K562 (cell line): ENCODE measurements at regions not wholly inside any gene's neighbourhood (a gene's known extent, or its start where the extent isn't known, plus 50 kb on each side); places are given as distances from the start of the nearest gene placed in this dataset.

Source experiments
- ATAC-seq: fragments of 200-7000 bp; cut with Tn5 transposase; 3 replicates; pipeline ENCODE4 v1.9.1; 2020; ENCODE audit warnings: moderate library complexity
- BruUV-seq: library from RNA; stranded (reverse); fragments of 400-500 nt; replicated peaks from 2 replicates; lab custom pipeline; 2021; lab: Mats Ljungman, UMichigan
- CTCF ChIA-PET: fragments of 300-600 bp; formaldehyde crosslinking; extraction: SDS; loops from one replicate; lab custom pipeline; 2021; ENCODE audit warnings: low intra/inter-chr PET ratio; lab: Yijun Ruan, JAX
- POLR2A ChIA-PET: fragments of 300-600, 350-650 bp; sonication (Branson Sonifier 250); formaldehyde crosslinking; extraction: SDS; loops from one replicate; lab custom pipeline; 2021; ENCODE audit warnings: antibody characterized with exemption, inconsistent platforms; lab: Yijun Ruan, JAX
- DNase-seq, 4 experiments: peaks; one replicate each; pipeline versions ENCODE4 v3.0.0 to v3.0.0-alpha.2; 2011 to 2018; ENCODE audit warnings: low spot score in 3 of 4, mixed read lengths in 3 of 4; ENCODE audit errors: extremely low read depth in 1 of 4
- FAIRE-seq: peaks from 2 replicates; lab custom pipeline; 2011; peaks lifted over from hg19 to GRCh38; lab: Jason Lieb, UNC
- H2AFZ ChIP-seq: 2 replicates; pipeline ENCODE4 v1.6.0; 2011; ENCODE audit warnings: low read depth, low read length, control low read depth, inconsistent platforms
- H3K27ac ChIP-seq: fragments of 200-600 bp; 3 replicates; pipeline ENCODE4 v1.8.0; 2011; ENCODE audit warnings: low read depth, mild to moderate bottlenecking, control low read depth, inconsistent platforms, low read length, moderate library complexity, mixed read lengths; ENCODE audit errors: extremely low read depth
- H3K27me3 ChIP-seq, 2 experiments: fragments of 300-600 bp in 1 of 2; 2 replicates in 1 of 2; 3 replicates in 1 of 2; pipeline versions ENCODE4 v1.6.0 to v1.8.0; 2011; ENCODE audit warnings: inconsistent platforms in 2 of 2, low read length in 2 of 2, mild to moderate bottlenecking in 1 of 2, mixed read lengths in 1 of 2, moderate library complexity in 1 of 2; ENCODE audit not compliant: control insufficient read depth in 2 of 2, insufficient read depth in 2 of 2
- H3K36me3 ChIP-seq: fragments of 300-600 bp; 3 replicates; pipeline ENCODE4 v1.8.0; 2011; ENCODE audit warnings: mild to moderate bottlenecking, low read length, inconsistent platforms; ENCODE audit not compliant: control insufficient read depth, insufficient read depth
- H3K4me1 ChIP-seq, 2 experiments: fragments of 200-600 bp in 1 of 2; replicated peaks in 1 of 2; 2 replicates in 1 of 2; 3 replicates in 1 of 2; pipeline versions ENCODE4 v1.5.1 to v1.8.0; 2011; ENCODE audit warnings: inconsistent platforms in 2 of 2, low read length in 2 of 2, mild to moderate bottlenecking in 1 of 2, mixed read lengths in 1 of 2, moderate library complexity in 1 of 2; ENCODE audit not compliant: control insufficient read depth in 2 of 2, insufficient read depth in 2 of 2
- H3K4me2 ChIP-seq: 2 replicates; pipeline ENCODE4 v1.6.1; 2011; ENCODE audit warnings: low read length, control low read depth, inconsistent platforms, mixed read lengths; ENCODE audit not compliant: insufficient read depth
- H3K4me3 ChIP-seq: fragments of 200-600 bp; sonication (generic), shearing (Covaris generic); 2 replicates; pipeline ENCODE4 v1.5.1; 2016; ENCODE audit warnings: control low read depth, inconsistent platforms
- H3K79me2 ChIP-seq: fragments of 200-600 bp; 3 replicates; pipeline ENCODE4 v1.8.0; 2011; ENCODE audit warnings: low read length, inconsistent platforms; ENCODE audit not compliant: control insufficient read depth, insufficient read depth
- H3K9ac ChIP-seq, 2 experiments: 2 replicates each; pipeline versions ENCODE4 v1.6.0 to v1.6.1; 2011; ENCODE audit warnings: low read depth in 2 of 2, low read length in 2 of 2, control low read depth in 1 of 2, inconsistent platforms in 1 of 2, mild to moderate bottlenecking in 1 of 2, mixed read lengths in 1 of 2; ENCODE audit not compliant: insufficient read depth in 1 of 2
- H3K9me1 ChIP-seq: one replicate; pipeline ENCODE4 v1.6.0; 2011; ENCODE audit warnings: inconsistent platforms, mild to moderate bottlenecking, low read length, moderate library complexity; ENCODE audit not compliant: control insufficient read depth, insufficient read depth
- H3K9me3 ChIP-seq: replicated peaks from 2 replicates; pipeline ENCODE4 v1.5.1; 2011; ENCODE audit warnings: low read depth, low read length, inconsistent platforms; ENCODE audit not compliant: control insufficient read depth, insufficient read depth
- H4K20me1 ChIP-seq: replicated peaks from 2 replicates; pipeline ENCODE4 v1.6.1; 2011; ENCODE audit warnings: low read length, inconsistent platforms, mixed read lengths; ENCODE audit not compliant: control insufficient read depth, insufficient read depth
- ATF2 ChIP-seq: sonication (generic); formaldehyde crosslinking; IDR thresholded peaks from 2 replicates; pipeline ENCODE4 v1.8.1; 2022; ENCODE audit warnings: missing genetic modification reagents
- C11orf30 ChIP-seq: fragments of 450-650 bp; IDR thresholded peaks from 2 replicates; pipeline ENCODE4 v1.6.1; 2016; ENCODE audit warnings: low read depth, mild to moderate bottlenecking
- CGGBP1 ChIP-seq: fragments of 250-450 bp; sonication (Bioruptor Pico); IDR thresholded peaks from 2 replicates; pipeline ENCODE4 v1.9.0; 2021; ENCODE audit warnings: mild to moderate bottlenecking
- CREBBP ChIP-seq: IDR thresholded peaks from one replicate; pipeline ENCODE4 v1.6.1; 2012; ENCODE audit warnings: low read depth, mild to moderate bottlenecking, control low read depth, inconsistent platforms, low read length
- DMBX1 ChIP-seq: fragments of 250-450 bp; sonication (Bioruptor Pico); IDR thresholded peaks from 2 replicates; pipeline ENCODE4 v1.8.0; 2022; ENCODE audit warnings: inconsistent platforms, mild to moderate bottlenecking, moderate library complexity, borderline replicate concordance
- GTF2A2 ChIP-seq: IDR thresholded peaks from 2 replicates; pipeline ENCODE4 v1.6.1; 2016; ENCODE audit warnings: mild to moderate bottlenecking, missing genetic modification characterization, missing compliant biosample characterization
- KAT8 ChIP-seq: fragments of 450-650 bp; IDR thresholded peaks from 2 replicates; pipeline ENCODE4 v1.6.1; 2016; ENCODE audit warnings: low read depth, mild to moderate bottlenecking
- MBD1 ChIP-seq: fragments of 250-450 bp; sonication (Bioruptor Pico); IDR thresholded peaks from 2 replicates; pipeline ENCODE4 v1.8.0; 2022; ENCODE audit warnings: inconsistent platforms
- NR2F6 ChIP-seq: fragments of 450-650 bp; formaldehyde crosslinking; IDR thresholded peaks from 2 replicates; pipeline ENCODE4 v1.4.0; 2020; ENCODE audit warnings: mild to moderate bottlenecking
- PKNOX1 ChIP-seq: fragments of 450-650 bp; IDR thresholded peaks from 2 replicates; pipeline ENCODE4 v1.6.1; 2016
- RHOXF2B ChIP-seq: fragments of 250-450 bp; sonication (Bioruptor Pico); conservative IDR thresholded peaks from 2 replicates; pipeline ENCODE4 v1.5.1; 2021
- SUPT5H ChIP-seq: fragments of 450-650 bp; IDR thresholded peaks from 2 replicates; pipeline ENCODE4 v1.6.1; 2016
- TCF7 ChIP-seq: sonication (generic); IDR thresholded peaks from 2 replicates; pipeline ENCODE4 v1.6.1; 2016; ENCODE audit warnings: antibody characterized with exemption, borderline replicate concordance
- TRIM25 ChIP-seq: fragments of 450-650 bp; IDR thresholded peaks from 2 replicates; pipeline ENCODE4 v1.7.0; 2016; ENCODE audit warnings: borderline replicate concordance
- YBX1 ChIP-seq: fragments of 450-650 bp; IDR thresholded peaks from 2 replicates; pipeline ENCODE4 v1.7.1; 2016; ENCODE audit warnings: mild to moderate bottlenecking
- ZNF146 ChIP-seq: IDR thresholded peaks from one replicate; pipeline ENCODE4 v1.6.1; 2018; ENCODE audit warnings: missing compliant biosample characterization; ENCODE audit not compliant: unreplicated experiment
- WGBS: fragments of 100-300 bp; shearing (Covaris generic); methylation state at CpG from one replicate; pipeline ENCODE4 v1.1.6; 2016; ENCODE audit warnings: low coverage, mixed read lengths; ENCODE audit not compliant: insufficient coverage; ENCODE audit errors: missing lambda C conversion rate; 5-methylcytosine and 5-hydroxymethylcytosine counted together
- in situ Hi-C: fragments of 300-500 bp; cut with MboI; formaldehyde crosslinking; loops from 4 replicates; pipeline ENCODE4 v1.15.0; 2018; ENCODE audit warnings: inconsistent platforms, mixed read lengths
- intact Hi-C: fragments of 100-400 bp; cut with micrococcal nuclease; formaldehyde crosslinking; loops from 2 replicates; pipeline ENCODE4 v1.14.2; 2022

- DNase-seq (no peak), FAIRE-seq (no peak), ATAC-seq (no peak)
- no peak overlapping the region for H3K9ac ChIP-seq
- no peaks in the 10 kb centered on the region for H3K27me3 ChIP-seq
- WGBS, result 0% methylated on average over 1 of the region's 1 CpG
- TF ChIP-seq NR2F6, result no peak
- no peak for TF ChIP-seq ATF2
- TF ChIP-seq SUPT5H, result no peak
- no peak for TF ChIP-seq KAT8
- no peak for TF ChIP-seq DMBX1 (CRISPR knock-in tag)
- no peak for TF ChIP-seq GTF2A2 (tag)
- no peak for TF ChIP-seq ZNF146 (CRISPR knock-in tag)
- TF ChIP-seq MBD1, result no peak
- no peak for TF ChIP-seq C11orf30
- no peak for TF ChIP-seq CREBBP
- TF ChIP-seq PKNOX1, result no peak
- no peak for TF ChIP-seq CGGBP1 (CRISPR knock-in tag)
- TF ChIP-seq TCF7, result no peak
- TF ChIP-seq TRIM25, result no peak
- no peak for TF ChIP-seq RHOXF2B (CRISPR knock-in tag)
- TF ChIP-seq YBX1, result no peak
- H3K4me3 ChIP-seq, result no peak overlapping the region
- H3K36me3 ChIP-seq, result no peaks in the 10 kb centered on the region
- H3K9me1 ChIP-seq, result no peaks in the 10 kb centered on the region
- H3K4me1 ChIP-seq, result no peaks in the 10 kb centered on the region
- no peak overlapping the region for H2AFZ ChIP-seq
- no TSS peak for BruUV-seq
- ChIA-PET CTCF (no interaction called here), POLR2A (no interaction called here)
- H4K20me1 ChIP-seq, result no peaks in the 10 kb centered on the region
- intact Hi-C loops (no loop called here), in situ Hi-C loops (no loop called here)
- H3K27ac ChIP-seq, result no peak overlapping the region
- no peak overlapping the region for H3K4me2 ChIP-seq
- no peaks in the 10 kb centered on the region for H3K9me3 ChIP-seq
- no peaks in the 10 kb centered on the region for H3K79me2 ChIP-seq
These were observed 391.2 kb upstream of the ADGRL3 start for GRCh38 chr4:60808726-60809485.
